ENCODE measurements at regions not wholly inside any gene's neighbourhood (a gene's known extent, or its start where the extent isn't known, plus 50 kb on each side); places are given as distances from the start of the nearest gene placed in this dataset.

DNA sequence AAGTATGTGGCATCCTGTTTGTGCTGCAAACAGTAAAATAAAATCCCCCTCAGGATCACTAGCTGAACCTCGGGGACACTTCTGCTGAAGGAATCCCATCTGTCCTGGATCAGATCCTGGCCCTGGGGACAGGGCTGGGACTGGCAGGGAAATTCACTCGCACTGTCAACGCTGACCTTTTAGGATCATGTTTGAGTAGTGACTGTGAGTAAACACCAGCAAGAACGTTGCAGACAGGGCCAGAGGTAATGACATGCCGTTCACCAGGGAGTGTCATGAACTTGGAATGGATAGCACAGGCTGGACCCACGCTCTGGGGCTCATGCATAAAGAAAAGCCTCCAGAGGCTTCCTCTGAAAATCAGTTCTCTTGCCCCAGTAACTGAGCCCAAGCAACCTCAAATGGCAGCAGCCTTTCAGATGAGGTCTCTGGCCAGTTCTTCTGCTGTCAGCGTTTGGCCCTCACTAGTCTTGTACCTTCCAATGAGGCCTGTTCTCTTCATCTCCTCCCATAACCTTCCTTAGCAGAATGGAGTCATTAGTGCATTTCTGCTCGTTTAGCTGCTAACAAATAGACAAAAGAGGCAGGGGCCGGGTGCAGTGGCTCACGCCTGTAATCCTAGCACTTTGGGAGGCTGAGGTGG, 51.0 kb upstream of the BARX2 start:
- H3K27ac Mint-ChIP-seq = no peak overlapping the region
- H3K4me3 Mint-ChIP-seq = no peak overlapping the region
- H3K36me3 Mint-ChIP-seq = no peaks in the 10 kb centered on the region
- peaks cover 5 to 14% of the 10 kb centered on the region in 2 donors for H3K27me3 Mint-ChIP-seq
- H3K9me3 Mint-ChIP-seq = no peaks in the 10 kb centered on the region
- peak in 1 of 2 donors; percentile 17 for ATAC-seq
- DNase-seq (ENCODE audit: low spot score) = no peak
- H3K4me1 Mint-ChIP-seq (ENCODE audit: low read depth in 2 of 2) = no peaks in the 10 kb centered on the region

GRCh38 chr11:129323896-129324502, 51.6 kb upstream of the BARX2 start:
- Mint-ChIP-seq H3K9me3 (no peaks in the 10 kb centered on the region), H3K27ac (no peak overlapping the region), H3K27me3 (peaks cover 5 to 14% of the 10 kb centered on the region in 2 donors), H3K4me1 (ENCODE audit: low read depth in 2 of 2) (no peaks in the 10 kb centered on the region), H3K36me3 (no peaks in the 10 kb centered on the region), H3K4me3 (no peak overlapping the region)
- ATAC-seq = no peak
- no peak for DNase-seq (ENCODE audit: low spot score)

DNA sequence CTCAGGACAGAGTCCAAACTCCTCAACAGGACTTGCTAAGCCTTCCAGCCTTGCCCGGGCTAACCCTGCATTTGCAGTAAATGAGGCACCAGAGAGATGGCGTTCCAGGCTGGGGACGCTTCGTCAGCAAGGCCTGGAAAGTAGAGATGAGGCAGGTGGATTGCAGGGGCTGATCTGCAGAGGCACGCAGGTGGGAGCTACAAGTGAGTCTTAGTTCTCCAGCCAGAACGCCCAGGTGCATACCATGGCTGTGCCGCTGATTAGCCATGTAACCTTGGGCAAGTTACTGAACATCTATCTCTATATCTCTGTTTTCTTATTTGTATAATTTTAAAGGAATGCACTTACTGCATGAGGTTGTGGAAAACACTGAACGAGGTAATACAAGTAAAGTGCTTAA, 52.7 kb upstream of the BARX2 start:
- H3K36me3 Mint-ChIP-seq = no peaks in the 10 kb centered on the region
- ATAC-seq = no peak
- peaks cover 5 to 10% of the 10 kb centered on the region in 2 donors for H3K27me3 Mint-ChIP-seq
- H3K4me1 Mint-ChIP-seq (ENCODE audit: low read depth in 2 of 2) = no peaks in the 10 kb centered on the region
- H3K27ac Mint-ChIP-seq = no peak overlapping the region
- H3K4me3 Mint-ChIP-seq = no peak overlapping the region
- H3K9me3 Mint-ChIP-seq = no peaks in the 10 kb centered on the region
- no peak for DNase-seq (ENCODE audit: low spot score)

DNA sequence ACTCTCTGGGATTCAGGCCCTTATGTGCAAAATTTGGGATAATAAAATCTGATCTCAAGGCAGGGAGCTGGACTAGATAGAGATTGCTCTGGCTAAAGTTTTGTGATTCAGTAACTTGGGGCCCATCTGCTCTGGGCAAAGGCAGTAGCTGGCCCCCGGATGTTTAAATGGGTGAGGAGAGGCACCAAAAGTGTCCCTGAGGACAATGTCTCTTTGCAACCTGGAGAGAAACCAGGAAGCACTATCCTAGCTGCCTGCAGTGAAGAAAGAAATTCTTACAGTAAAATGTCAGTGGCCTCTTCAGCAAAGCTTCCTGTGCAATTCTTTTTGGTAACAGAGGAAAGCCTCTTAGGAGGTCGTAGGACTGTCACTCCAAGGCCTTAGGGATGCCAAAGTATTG, 54.6 kb upstream of the BARX2 start:
- Mint-ChIP-seq H3K4me1 (ENCODE audit: low read depth in 2 of 2) (no peaks in the 10 kb centered on the region), H3K4me3 (no peak overlapping the region), H3K27ac (no peak overlapping the region)

DNA sequence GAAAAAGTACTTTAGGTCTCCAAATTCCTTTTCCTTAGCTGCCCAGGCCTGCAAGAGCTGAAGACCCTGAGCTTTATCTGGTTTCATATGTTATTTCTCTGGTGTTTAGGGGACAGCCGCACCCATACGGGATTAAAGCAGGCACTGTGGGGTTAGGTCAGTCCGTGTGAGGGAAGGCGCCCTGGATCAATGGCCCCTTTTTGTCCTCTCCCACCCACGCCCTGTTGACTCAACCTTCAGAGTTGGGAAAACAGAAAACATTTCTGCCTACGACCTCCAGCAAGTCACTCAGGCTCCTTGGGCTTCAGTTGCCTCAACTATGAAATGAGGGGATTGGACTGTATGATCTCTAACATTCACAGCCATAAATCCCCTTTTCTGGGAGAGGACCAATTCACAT, 55.2 kb upstream of the BARX2 start:
- no peak overlapping the region for H3K27ac Mint-ChIP-seq
- no peak for ATAC-seq
- H3K36me3 Mint-ChIP-seq = no peaks in the 10 kb centered on the region
- peaks cover 4 to 9% of the 10 kb centered on the region in 2 donors for H3K27me3 Mint-ChIP-seq
- DNase-seq (ENCODE audit: low spot score) = no peak
- H3K4me3 Mint-ChIP-seq = no peak overlapping the region
- H3K9me3 Mint-ChIP-seq = no peaks in the 10 kb centered on the region
- no peaks in the 10 kb centered on the region for H3K4me1 Mint-ChIP-seq (ENCODE audit: low read depth in 2 of 2)

More for the DNA sequence above, 54.6 kb upstream of the BARX2 start:
- DNase-seq (ENCODE audit: low spot score) = no peak
- no peaks in the 10 kb centered on the region for H3K9me3 Mint-ChIP-seq
- no peak for ATAC-seq
- no peaks in the 10 kb centered on the region for H3K36me3 Mint-ChIP-seq
- peaks cover 5 to 9% of the 10 kb centered on the region in 2 donors for H3K27me3 Mint-ChIP-seq

DNA sequence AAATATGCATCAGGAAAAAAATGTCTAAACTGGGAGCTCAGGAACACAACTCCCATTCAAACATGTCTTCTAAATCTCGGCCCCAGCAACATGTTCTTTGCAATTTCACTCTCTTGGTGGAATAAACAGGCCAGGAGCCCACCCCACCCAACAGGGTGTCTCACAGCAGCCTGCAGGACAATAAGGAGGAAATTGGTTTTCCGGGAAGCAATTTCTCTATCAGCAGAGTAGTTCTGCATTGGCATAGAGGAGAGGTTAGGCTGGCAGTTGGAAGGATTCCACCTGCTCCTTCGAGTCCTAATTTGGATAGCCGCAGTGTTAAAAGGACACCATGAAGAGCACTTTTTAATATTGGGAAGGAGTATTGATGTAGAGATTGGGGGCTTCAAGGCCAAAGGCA, 55.9 kb upstream of the BARX2 start:
- Mint-ChIP-seq H3K4me3 (no peak overlapping the region), H3K9me3 (no peaks in the 10 kb centered on the region), H3K4me1 (ENCODE audit: low read depth in 2 of 2) (no peaks in the 10 kb centered on the region), H3K27me3 (peaks cover 2 to 9% of the 10 kb centered on the region in 2 donors), H3K36me3 (no peaks in the 10 kb centered on the region), H3K27ac (no peak overlapping the region)
- DNase-seq (ENCODE audit: low spot score) = no peak
- no peak for ATAC-seq

DNA sequence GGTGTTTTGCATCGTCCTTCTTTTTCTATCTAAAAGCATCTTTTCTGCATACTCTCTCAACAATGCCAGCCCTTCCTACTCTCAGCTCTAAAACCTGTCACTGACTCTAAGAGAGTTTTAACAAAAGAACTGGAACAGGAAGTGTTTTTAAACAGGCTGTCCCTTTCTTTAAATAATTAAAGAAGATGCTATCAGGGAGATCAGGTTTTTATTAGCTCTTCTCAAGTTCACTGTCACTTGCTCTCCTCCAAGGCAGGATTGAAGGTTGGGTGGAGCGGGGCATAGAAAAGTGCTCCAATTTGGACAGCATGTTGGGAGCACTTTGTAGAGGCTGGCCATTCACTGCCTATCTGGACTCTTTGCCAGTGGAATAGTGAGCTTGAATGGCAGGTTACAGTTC, 56.4 kb upstream of the BARX2 start:
- H3K4me3 Mint-ChIP-seq = no peak overlapping the region
- peaks cover 2 to 9% of the 10 kb centered on the region in 2 donors for H3K27me3 Mint-ChIP-seq
- no peaks in the 10 kb centered on the region for H3K9me3 Mint-ChIP-seq
- ATAC-seq = no peak
- no peak overlapping the region for H3K27ac Mint-ChIP-seq
- H3K4me1 Mint-ChIP-seq (ENCODE audit: low read depth in 2 of 2) = no peaks in the 10 kb centered on the region
- H3K36me3 Mint-ChIP-seq = no peaks in the 10 kb centered on the region
- no peak for DNase-seq (ENCODE audit: low spot score)

- no peak overlapping the region for H3K4me3 Mint-ChIP-seq
- H3K27me3 Mint-ChIP-seq = peaks cover 0 to 2% of the 10 kb centered on the region in 2 donors
- no peaks in the 10 kb centered on the region for H3K9me3 Mint-ChIP-seq
- ATAC-seq = no peak
- no peak for DNase-seq (ENCODE audit: low spot score)
- no peaks in the 10 kb centered on the region for H3K4me1 Mint-ChIP-seq (ENCODE audit: low read depth in 2 of 2)
- no peaks in the 10 kb centered on the region for H3K36me3 Mint-ChIP-seq
- no peak overlapping the region for H3K27ac Mint-ChIP-seq
These were observed 58.1 kb upstream of the BARX2 start for GRCh38 chr11:129317571-129317970.

DNA sequence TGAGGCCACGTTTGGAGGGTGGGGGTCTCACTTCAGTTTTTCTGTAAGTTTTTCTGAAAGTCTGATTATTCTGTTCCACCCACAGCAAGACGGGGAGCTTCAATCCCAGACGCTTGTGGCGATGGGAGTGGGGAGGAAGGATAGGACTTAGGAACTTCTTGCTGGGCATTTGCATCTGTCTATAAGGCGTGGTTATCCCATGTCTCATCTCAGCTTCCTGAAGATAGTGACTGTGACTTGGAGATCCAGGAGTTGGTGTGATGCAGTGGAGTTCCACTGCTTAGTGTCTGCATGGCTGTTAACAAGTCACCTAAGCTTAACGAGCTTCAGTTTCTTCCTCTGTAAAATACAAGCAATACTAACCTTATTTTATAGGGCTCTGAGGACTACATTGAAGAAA, 58.9 kb upstream of the BARX2 start:
- no peaks in the 10 kb centered on the region for H3K4me1 Mint-ChIP-seq (ENCODE audit: low read depth in 2 of 2)
- no peaks in the 10 kb centered on the region for H3K27me3 Mint-ChIP-seq
- ATAC-seq (no peak), DNase-seq (ENCODE audit: low spot score) (no peak)
- no peak overlapping the region for H3K4me3 Mint-ChIP-seq
- H3K27ac Mint-ChIP-seq = no peak overlapping the region
- H3K36me3 Mint-ChIP-seq = no peaks in the 10 kb centered on the region
- no peaks in the 10 kb centered on the region for H3K9me3 Mint-ChIP-seq

GRCh38 chr11:129315781-129316579, 59.7 kb upstream of the BARX2 start:
- Mint-ChIP-seq H3K27ac (no peak overlapping the region), H3K4me3 (no peak overlapping the region), H3K9me3 (no peaks in the 10 kb centered on the region), H3K4me1 (ENCODE audit: low read depth in 2 of 2) (no peaks in the 10 kb centered on the region), H3K36me3 (no peaks in the 10 kb centered on the region), H3K27me3 (no peaks in the 10 kb centered on the region)
- no peak for DNase-seq (ENCODE audit: low spot score)
- ATAC-seq = peak; percentile 8 to 20

DNA sequence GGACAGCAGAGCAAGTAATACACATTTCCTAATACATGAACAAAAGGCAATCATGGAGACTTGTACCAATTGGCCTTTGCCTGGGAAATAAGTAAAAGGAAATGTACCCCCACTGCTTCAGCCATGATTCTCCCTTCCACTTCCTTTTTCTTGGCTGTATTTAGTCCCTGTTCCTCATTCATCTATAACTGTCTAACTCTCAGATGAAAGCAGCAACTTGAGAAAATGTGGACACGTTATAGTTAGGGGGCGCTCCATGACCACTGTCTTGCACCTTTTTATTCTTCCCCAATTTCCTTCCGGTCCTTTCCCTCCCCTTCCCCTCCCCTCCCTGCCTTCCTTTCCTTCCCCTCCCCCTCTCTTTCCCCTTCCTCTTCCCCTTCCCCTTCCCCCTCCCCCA, 61.3 kb upstream of the BARX2 start:
- ATAC-seq (no peak), DNase-seq (ENCODE audit: low spot score) (no peak)
- Mint-ChIP-seq H3K9me3 (no peaks in the 10 kb centered on the region), H3K27ac (no peak overlapping the region), H3K27me3 (peaks cover 2 to 4% of the 10 kb centered on the region in 2 donors), H3K4me3 (no peak overlapping the region), H3K4me1 (ENCODE audit: low read depth in 2 of 2) (no peaks in the 10 kb centered on the region), H3K36me3 (no peaks in the 10 kb centered on the region)

DNA sequence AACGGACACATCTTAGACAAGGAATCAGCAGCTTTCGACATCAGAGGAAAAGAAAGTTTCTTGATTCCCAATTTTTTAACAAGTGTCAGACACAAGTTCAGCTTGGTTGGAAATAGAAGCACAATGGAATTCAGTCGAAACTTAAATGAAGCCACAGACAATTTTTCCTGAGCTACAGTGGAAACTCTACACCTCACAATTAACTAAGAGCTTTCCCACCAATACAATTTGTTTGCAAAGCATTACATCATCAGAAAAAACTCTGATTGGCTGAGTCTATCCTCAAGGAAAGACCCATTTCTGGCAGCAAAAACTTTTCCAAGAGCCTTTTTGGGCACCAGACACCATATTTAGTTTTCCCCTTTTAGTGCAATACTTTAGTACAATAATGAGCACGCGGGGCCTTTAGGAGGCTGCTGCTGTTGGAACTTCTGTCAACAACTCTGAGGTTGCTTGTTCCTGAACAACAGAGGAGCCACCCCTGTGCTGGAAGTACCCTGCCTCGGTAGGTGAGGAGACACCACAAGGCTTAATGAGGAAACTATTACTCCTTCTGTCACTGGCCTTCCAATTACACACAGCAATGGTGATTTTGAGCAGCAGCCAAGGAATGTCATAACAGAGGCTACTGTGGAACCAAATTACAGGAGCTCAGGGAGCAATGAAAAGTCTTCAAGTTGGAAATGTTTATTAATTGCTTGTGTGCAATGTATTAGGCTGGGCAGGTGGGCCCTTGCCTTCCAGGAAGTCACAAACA, 61.9 kb upstream of the BARX2 start:
- no peak for ATAC-seq
- no peak overlapping the region for H3K4me3 Mint-ChIP-seq
- H3K9me3 Mint-ChIP-seq = no peaks in the 10 kb centered on the region
- H3K4me1 Mint-ChIP-seq (ENCODE audit: low read depth in 2 of 2) = no peaks in the 10 kb centered on the region
- H3K27ac Mint-ChIP-seq = no peak overlapping the region
- no peak for DNase-seq (ENCODE audit: low spot score)
- peaks cover 4 to 10% of the 10 kb centered on the region in 2 donors for H3K27me3 Mint-ChIP-seq
- H3K36me3 Mint-ChIP-seq = no peaks in the 10 kb centered on the region

GRCh38 chr11:129312730-129313503, 62.7 kb upstream of the BARX2 start:
- no peaks in the 10 kb centered on the region for H3K36me3 Mint-ChIP-seq
- no peaks in the 10 kb centered on the region for H3K4me1 Mint-ChIP-seq (ENCODE audit: low read depth in 2 of 2)
- H3K27me3 Mint-ChIP-seq = peaks cover 12 to 18% of the 10 kb centered on the region in 2 donors
- no peaks in the 10 kb centered on the region for H3K9me3 Mint-ChIP-seq
- ATAC-seq (no peak), DNase-seq (ENCODE audit: low spot score) (no peak)
- H3K27ac Mint-ChIP-seq = no peak overlapping the region
- H3K4me3 Mint-ChIP-seq = no peak overlapping the region
